ENCODE measurements at regions not wholly inside any gene's neighbourhood (a gene's known extent, or its start where the extent isn't known, plus 50 kb on each side); places are given as distances from the start of the nearest gene placed in this dataset.

GRCh38 chr20:54306985-54307710 lies 99.3 kb downstream of the PFDN4 start (continued):
- TF ChIP-seq RBBP5 (IDR thresholded peaks at IDR 0.05; ENCODE audit: borderline replicate concordance, low read depth, low read length) (no peak), CTCF (IDR thresholded peaks at IDR 0.05; ENCODE audit: control extremely low read depth in 1 of 3, insufficient read depth in 1 of 3, low read depth in 1 of 3, low read length in 3 of 3) (no peak), KDM4A (IDR thresholded peaks at IDR 0.05; ENCODE audit: low read depth, low read length, severe bottlenecking) (no peak), E2F6 (IDR thresholded peaks at IDR 0.05) (no peak)

All from H1 (cell line).